ENCODE measurements at regions not wholly inside any gene's neighbourhood (a gene's known extent, or its start where the extent isn't known, plus 50 kb on each side); places are given as distances from the start of the nearest gene placed in this dataset.
A peak's percentile ranks its signal among the peaks of the same experiment; 100 is the strongest.

DNA sequence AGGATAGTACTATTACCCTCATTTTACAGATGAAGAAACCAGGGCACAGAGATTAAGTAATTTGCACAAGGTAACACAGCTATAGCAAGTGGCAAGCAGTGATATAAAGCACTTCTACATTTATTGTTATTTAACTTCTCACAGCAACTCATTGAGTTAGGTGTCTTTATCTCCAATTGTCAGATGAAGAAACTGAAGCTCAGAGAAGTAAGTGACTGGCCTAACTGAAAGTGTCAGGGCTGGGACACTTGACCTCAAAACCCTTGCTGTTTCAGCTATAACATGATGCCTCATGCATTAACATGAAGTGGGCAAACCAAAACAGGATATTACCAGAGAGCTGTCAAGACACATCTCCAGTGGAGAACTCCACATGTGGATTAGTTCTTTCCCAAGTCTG lies 65.8 kb upstream of the LEKR1 start:
- no peak for TF ChIP-seq ZFX (IDR thresholded peaks at IDR 0.05)
- TF ChIP-seq CTCF (conservative IDR thresholded peaks at IDR 0.05): no peak

DNA sequence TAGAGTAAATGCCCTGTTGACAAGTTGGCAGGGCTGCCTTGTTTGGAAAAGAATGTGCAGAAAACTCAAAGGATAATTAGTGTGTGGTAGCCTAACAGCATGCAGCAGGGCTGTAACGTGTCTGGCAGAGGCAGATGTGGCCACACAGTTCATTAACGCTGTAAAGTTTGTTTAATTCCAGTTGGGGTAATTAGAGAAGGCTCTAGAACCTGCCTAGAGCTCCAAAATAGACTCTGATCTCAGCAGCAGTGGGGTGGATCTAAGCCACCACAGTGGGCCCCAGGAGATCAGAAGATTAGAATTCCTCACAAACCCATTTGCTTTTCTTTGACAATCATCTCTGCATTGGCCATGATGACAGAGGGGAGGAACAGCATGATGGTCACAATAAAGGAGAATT lies 65.1 kb upstream of the LEKR1 start:
- H3K27ac ChIP-seq: no peak overlapping the region
- no peak for TF ChIP-seq ZFX (IDR thresholded peaks at IDR 0.05)

More for the DNA sequence above, 65.8 kb upstream of the LEKR1 start:
- no peak overlapping the region for H3K27ac ChIP-seq

DNA sequence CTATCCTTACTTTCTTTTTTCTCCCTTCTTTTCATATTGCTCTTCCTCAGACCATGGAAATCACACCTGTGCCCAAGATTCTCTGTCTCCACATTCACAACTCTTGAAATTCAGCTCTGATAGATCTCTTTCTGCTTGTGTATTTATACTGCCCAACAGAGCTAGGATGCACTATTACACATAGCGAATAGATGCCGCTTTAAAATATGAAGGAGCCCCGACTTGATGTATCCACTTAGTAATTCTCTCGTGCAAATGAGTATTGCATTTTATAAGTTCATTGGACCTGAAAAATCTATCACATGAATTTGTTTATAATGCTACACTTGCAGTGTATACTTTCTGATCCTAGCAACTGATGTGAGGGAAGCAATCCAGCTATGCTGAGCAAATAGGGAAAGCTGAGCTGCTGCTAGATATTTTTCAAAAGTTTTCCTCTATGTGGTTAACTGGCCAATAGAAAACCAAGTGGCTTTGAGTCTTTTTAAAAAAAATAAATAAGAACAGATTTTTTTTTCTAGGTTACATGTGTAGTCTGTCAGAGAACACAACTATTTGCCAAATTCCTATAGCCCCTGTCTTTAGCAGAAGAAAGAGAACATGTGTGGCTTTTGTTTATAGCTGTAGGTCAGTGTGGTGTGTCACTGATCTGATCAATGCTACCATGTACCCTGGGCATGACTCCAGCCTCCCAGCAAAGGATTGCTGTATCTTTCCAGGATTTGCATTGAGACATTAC lies 64.3 kb upstream of the LEKR1 start:
- TF ChIP-seq CTCF (conservative IDR thresholded peaks at IDR 0.05) (peak; percentile 11; the same call in 1 of the 2 replicates), ZFX (IDR thresholded peaks at IDR 0.05) (no peak)
- H3K27ac ChIP-seq: no peak overlapping the region

GRCh38 chr3:156762631-156763185 lies 63.4 kb upstream of the LEKR1 start:
- TF ChIP-seq CTCF (conservative IDR thresholded peaks at IDR 0.05): no peak
- no peak for TF ChIP-seq ZFX (IDR thresholded peaks at IDR 0.05)
- H3K27ac ChIP-seq: no peak overlapping the region

GRCh38 chr3:156763386-156763785 lies 62.8 kb upstream of the LEKR1 start:
- TF ChIP-seq CTCF (conservative IDR thresholded peaks at IDR 0.05) (no peak), ZFX (IDR thresholded peaks at IDR 0.05) (no peak)
- H3K27ac ChIP-seq: no peak overlapping the region

- TF ChIP-seq ZFX (IDR thresholded peaks at IDR 0.05): no peak
- no peak for TF ChIP-seq CTCF (conservative IDR thresholded peaks at IDR 0.05)
- H3K27ac ChIP-seq: no peak overlapping the region
These were observed 62.0 kb upstream of the LEKR1 start for GRCh38 chr3:156763931-156764720.

DNA sequence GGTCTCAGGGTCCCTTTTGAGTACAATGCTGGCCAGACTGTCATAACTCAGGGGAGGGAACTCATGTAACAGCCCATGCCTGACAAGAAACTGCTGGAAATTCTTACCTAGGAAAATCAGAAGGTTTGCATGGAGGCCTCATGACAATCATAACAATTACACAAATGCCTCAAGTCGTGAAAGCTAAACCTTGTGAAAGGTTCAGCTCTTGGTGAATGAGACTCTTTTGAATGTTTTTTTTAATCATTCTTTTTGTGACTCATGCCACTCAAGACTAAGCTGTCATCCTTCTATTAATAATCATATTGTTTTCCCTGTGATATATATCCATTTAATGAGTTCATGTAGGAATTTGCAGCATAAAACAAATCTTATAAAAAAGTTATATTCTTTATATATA lies 61.4 kb upstream of the LEKR1 start:
- TF ChIP-seq CTCF (conservative IDR thresholded peaks at IDR 0.05) (no peak), ZFX (IDR thresholded peaks at IDR 0.05) (no peak)
- no peak overlapping the region for H3K27ac ChIP-seq

Data from C4-2B (cell line).